Hippocampal formation (tissue), 2 donors: ENCODE measurements at regions not wholly inside any gene's neighbourhood (a gene's known extent, or its start where the extent isn't known, plus 50 kb on each side); places are given as distances from the start of the nearest gene placed in this dataset.
"Not testable (repeated sequence)": the region's sequence is repeated elsewhere in the genome, so short reads cannot be mapped to it uniquely, and the experiment has no call there.

ENCODE experiments used
- DNase-seq, 2 donors: peaks; one replicate each; lab custom pipeline; 2025; lab: John Stamatoyannopoulos, UW

DNA sequence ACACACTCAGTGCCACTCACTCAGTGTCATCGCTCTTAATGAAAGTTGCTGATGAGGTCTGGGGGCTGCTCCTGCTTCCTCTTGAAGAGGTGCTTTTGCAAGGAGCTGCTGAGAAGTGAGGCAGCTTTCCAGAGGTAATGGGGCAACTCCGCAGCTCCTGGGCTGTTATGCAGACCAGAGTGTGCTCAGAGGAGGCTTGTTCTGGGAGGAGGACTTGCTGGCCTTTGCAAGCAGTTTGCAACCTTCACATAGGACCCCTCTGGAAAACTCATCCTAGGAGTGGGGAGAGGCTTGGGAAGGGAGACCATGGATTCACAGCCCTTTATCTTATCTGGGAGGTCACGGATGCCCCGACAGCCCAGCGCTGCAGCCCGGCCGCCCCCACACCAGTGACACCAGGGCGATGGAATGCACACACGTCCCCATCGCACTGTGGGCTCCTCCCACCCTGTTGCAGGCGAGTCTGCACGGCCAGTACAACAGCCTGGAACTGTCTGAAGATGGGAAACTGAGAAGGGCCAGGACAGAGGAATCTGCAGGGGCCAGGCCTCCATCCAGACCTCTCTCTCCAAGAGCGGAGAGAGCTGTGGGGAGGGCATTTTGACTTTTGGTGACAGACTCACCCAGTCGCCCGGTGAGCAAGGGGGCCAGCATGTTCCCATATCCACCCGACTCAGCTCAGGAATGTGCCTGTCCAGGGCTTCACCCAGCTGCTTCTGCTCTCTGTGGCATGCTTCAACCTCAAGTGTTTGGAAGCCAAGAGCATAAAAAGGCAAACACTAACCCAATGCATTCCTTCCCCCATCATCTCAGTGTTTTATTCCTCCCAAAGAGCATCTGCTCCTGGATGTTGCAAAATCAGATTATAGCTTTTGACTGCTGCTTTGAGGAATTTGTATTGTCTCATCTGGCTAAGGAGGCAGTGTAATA, 78.6 kb upstream of the ZNF469 start:
- no peak for DNase-seq

DNA sequence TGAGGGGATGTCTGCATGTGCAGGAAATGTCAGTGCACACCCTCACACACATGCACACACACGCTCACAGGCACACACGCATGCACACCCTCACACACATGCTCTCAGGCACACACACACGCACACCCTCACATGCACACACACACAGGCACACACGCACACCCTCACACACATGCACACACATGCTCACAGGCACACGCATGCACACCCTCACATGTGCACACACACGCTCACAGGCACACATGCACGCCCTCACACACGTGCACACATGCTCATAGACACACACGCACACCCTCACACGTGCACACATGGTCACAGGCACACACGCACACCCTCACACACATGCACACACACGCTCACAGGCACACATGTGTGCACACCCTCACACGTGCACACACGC, 77.6 kb upstream of the ZNF469 start:
- DNase-seq = no peak

DNA sequence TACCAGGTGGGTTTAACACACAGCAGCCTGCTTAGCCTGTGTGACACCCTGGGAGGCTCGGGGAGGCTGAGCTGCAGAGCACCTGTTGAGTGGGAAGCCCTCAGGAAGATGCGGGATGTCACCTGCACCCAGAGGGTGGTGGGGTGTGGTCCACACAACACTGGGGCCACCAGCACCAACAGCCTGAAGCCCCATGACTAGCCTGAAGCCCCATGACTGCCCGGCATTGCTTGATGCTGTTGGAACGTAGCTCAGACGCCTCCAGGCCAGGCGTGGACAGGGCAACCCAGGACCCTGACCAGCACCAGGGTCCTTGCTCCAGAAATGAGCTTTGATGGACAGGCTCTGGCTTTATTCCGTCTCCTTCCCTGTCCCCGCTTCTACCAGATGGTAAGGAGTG, 76.3 kb upstream of the ZNF469 start:
- DNase-seq = no peak

DNA sequence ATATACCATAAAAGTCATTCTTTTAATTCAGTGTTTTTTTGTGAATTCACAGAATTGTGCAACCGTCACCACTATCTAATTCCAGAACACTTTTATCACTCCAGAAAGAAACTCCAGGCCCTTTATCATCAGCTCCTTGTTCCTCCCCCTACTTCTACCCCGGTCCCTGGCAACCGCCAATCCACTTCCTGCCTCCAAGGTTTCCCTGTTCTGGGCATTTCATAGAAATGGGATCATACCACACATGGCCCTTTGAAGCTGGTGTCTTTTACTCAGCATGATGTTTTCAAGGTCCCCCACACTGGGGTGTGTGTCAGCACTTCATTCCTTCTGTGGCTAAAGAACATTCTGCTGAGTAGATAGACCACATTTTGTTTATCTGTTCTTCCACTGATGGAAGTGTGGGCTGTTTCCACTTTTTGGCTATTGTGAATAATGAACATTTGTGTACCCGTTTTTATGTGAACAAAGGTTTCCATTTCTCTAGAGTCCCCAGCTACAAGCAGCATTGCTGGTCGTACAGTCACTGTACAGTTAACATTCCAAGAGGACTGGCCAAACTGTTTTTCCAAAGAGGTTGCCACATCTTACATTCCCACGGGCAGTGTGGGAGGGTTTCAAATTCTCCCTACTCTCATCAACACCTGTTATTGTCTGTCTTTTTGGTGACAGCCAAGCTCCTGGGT, 75.8 kb upstream of the ZNF469 start:
- DNase-seq = no peak

DNA sequence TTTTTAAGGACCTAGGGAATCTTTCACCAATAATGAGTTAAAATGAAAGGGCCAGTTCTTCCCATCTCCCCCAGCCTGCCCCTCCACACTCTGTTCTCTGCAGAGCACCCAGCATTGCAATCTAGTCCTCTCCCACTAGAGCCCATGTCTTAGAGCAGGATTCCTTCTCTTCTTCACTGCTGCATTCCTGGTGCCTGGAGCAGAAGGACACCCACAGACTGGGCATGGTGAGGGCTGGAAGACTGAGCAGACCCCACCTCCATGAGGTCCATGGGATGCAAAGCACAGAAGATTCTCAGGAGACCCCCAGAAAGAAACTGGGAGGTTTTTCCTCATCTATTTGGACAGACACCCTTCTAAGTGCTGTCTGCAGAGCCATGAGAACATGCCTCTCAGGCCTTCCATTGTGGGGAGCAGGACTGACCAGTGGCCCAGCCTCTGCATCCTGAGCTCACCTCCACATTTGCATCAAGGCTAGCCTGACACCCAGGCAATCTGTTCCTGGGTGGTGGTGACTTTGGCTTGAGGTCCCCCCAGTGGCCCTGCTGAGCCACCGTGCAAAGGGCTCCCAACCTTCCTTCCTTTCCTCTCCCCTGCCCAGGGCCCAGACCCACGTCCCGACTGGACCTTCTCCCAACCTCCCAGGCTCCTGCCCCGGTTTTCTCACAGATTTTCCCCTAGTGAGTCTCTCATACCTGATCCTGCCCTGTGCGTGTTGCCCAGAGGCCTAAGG, 74.2 kb upstream of the ZNF469 start:
- DNase-seq = no peak

DNA sequence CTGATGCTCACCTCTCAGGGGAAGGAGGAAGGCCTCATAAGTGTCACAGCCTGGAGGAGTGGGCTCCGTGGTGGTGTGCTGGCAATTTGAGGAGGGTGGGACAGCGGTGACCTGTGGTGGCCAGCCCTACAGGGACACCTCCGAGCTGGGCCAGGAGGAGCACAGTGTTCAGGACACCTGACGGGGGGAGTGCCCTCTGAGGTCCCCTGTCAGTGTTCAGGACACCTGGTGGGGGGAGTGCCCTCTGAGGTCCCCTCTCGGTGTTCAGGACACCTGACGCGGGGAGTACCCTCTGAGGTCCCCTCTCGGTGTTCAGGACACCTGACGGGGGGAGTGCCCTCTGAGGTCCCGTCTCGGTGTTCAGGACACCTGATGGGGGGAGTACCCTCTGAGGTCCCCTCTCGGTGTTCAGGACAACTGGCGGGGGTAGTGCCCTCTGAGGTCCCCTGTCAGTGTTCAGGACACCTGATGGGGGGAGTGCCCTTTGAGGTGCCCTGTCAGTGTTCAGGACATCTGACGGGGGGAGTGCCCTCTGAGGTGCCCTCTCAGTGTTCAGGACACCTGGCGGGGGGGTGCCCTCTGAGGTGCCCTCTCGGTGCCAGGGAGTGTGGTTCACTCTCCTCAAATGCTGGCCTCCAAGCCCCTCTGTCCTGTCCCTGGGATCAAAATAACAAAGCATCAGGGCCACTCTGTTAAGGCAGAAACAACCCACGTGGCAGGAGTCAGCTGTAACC, 73.4 kb upstream of the ZNF469 start:
- DNase-seq = no peak

DNA sequence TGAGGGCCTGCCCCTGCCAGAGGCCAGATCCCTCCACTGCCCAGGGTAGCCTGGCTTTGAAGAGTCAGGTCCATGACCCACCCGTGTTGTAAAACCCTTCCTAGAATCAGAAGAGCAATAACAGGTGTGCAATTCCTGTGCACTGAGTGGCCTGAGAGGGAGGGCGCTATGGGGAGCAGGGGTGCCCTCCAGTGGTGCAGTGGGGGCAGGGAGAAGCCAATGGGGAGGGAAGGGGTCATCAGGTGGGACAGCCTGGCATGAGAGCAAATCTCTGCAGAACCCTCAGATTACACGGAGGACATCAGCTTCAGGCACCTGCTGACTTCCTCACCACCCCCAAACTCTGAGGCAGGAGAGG, 72.9 kb upstream of the ZNF469 start:
- no peak for DNase-seq

DNA sequence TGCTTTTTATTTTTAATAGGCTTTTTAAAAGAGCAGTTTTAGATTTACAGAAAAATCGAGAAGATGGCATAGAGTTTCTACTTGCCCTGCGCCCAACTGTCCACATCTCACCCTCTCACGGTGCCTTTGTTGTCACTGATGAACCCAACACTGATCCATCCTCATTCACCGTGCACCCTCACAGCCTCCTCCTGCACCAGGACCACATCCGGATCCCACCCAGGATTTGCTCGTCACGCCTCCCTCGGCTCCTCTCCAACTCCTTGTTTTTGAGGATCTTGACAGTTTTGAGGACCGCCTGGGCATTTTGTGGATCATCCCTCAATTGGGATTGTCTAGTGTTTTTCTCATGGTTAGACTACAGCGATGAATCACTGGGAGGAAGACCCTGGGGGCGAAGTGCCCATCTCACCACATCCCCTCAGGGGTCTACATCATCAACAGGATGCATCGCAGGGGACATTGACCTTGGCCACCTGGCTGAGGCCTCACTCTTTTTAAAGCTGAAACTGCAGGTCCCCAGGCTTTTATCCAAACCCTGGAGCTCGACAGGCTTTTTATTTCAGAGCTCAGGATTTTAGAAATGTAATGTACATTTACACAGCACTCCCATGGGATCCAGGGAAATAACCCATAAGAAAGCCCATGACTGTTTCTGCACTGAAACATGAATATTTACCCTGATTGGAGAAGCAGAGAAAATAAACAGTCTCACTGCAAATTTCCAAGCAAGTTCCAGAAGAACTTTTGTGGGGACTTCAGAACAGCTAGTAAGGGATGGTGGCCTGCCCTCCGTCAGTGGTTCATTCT, 71.8 kb upstream of the ZNF469 start:
- no peak for DNase-seq

DNA sequence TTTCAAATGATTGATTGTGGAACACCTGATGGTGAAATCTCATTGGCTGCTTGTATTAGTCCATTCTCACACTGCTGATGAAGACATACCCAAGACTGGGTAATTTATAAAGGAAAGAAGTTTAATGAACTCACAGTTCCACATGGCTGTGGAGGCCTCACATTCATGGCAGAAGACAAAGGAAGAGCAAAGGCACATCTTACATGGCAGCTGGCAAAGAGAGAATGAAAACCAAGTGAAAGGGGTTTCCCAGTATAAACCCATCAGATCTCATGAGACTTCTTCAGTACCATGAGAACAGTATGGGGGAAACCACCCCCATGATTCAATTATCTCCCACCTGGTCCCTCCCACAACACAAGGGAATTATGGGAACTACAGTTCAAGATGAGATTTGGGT, 70.9 kb upstream of the ZNF469 start:
- not testable (repeated sequence) for DNase-seq

DNA sequence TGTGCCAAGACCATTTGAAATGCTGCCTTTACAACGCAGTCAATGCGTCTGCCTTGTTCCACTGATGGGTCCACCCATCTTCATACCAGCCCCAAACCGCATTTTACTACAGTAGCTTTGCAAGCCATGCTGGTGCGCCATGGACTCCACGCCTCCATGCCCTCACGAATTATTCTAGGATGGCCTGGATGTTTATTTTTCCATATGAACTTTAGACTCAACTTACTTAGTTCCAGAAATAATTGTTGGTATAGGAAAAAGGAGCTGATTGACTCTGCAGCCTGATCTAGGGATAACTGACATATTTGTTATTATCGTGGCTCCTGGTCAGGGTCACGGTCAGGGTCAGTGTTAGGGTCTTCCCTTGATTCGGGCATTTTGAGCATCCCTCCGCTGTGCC, 70.0 kb upstream of the ZNF469 start:
- no peak for DNase-seq

DNA sequence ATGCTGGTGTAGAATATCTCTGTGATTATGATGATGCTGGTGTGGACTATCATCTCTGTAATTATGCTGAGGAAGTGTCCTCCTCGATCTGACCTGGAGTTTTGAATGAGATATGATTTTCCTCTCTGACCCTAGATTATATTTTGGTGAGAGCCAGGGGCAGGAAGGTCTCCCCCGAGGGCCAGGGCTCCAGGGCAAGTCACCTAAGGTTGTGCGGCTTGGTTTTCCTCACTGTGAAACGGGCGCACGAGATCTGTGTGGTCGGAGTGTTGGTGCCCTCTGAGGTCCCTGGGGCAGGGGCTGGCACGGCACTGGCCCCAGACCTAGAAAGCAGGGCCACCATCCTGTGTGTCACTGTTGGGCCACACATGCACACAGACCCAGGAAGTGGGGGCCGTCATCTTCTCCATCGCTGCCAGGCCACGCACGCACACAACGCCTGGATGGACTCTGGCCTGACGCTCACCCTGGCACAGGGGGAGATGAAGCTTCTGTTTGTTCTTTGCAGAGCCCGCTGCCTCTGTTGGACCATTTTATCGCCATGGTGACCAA, 67.7 kb upstream of the ZNF469 start:
- DNase-seq = no peak

DNA sequence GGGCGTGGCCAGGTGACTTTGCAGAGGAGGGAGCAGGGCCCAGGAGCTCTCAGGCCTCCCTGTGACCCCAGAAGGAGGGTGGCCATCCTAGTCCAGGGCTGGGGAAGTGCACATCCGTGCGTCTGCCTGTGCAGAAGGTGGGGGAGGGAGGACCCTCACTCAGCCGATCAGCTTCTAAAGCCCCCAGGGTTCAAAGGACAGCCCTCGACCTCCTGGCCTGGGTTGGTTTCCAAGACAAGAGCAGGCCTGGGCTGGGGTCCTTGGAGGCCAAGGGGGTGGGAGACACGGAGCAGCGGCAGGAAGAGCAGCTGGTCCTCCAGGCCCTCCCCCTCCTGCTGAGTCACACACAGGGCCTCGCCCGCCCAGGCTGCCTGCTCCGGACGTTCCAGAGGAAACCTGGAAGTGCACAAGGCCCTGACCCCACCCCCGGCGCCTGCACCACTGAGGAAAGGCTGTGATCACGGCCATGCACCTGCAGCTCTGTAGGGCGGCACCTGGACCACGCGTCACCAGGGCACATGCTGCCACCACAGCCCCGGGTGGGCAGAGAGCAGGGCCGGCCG, 67.1 kb upstream of the ZNF469 start:
- no peak for DNase-seq

DNA sequence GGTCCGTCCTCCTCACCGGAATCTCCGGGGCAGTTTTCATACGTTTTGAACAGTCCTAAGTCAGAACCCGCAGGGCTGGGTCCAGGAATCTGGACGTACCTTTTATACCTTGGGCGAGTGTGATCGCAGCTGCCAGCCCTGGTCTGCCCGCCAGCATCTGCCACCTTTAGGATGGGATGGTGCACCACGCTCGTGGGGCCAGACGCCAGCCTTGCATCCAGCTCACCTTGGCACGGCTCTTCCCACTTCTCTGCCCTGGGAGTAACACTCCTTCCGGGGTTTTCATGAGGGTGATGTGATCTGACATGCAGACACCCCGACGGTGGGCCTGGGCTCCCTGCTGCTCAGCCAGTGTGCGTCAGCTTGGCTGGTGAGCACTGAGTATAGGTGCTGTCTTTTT, 66.6 kb upstream of the ZNF469 start:
- no peak for DNase-seq

DNA sequence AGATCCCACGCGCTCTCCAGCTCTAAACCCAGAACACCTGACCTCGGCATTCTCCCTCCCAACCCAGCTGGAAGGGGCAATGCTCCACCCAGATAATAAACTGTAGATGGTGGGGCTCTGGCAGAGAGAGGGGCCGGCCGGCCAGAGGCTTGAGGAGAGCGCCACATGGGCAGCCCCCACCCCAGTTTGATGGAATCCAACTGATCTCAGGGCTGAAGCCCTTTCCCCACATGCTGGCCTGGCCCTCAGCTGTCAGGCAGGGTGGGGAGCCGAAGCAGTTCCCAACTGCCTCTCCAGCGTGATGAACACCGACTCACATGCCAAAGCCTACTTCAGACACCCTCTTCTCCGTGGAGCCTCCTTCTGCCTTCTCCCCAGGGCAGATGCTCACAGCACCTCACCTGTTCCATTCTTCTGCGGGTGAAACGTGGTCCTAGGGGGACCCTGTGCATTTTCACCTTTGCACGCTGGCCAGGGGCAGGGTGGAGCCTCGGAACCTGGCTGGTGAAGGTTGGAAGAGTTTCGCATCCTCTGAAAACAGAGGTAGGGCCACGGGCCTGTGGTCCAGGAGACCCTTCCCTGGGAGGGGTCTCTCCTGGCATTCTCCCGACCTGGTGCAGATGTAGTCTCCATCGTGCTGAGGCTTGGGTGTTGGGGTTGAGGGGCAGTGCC, 65.7 kb upstream of the ZNF469 start:
- no peak for DNase-seq

DNA sequence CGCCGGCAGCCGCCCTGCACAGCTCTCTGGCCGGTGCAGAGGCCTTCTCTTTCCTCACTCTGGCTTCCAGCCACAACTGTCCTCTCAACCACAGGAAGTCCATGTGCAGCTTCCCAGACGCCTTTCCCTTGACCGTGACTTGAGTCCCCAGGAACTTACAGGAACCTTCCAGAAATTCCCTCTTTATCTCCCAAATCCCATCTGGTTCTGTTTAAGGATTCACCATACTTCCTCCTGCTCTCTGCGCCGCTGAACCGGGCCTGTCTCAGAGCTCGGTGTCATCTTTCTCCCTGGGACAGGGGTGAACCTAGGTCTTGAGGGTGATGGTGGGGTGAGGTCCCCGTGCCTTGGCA, 65.2 kb upstream of the ZNF469 start:
- no peak for DNase-seq

DNA sequence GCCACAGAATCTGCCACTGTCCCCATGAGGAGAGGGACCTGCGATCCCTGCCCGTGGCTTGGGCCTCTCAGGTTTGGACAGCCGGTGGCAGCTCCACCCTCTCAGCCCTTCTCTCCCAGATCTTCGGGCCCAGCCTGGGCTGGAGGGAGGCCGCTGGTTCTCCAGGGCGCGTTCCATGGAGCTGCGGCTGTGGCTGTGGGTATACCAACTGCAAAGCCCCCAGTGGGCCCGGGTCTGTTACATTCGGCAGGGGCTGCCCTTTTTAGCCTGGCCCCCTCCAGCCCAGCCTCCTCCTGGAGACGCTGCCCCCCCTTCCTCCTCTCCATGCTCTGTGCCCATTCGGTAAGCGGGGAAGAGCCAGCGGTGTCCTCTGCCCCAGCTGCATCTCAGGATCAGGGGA, 64.7 kb upstream of the ZNF469 start:
- DNase-seq = no peak

DNA sequence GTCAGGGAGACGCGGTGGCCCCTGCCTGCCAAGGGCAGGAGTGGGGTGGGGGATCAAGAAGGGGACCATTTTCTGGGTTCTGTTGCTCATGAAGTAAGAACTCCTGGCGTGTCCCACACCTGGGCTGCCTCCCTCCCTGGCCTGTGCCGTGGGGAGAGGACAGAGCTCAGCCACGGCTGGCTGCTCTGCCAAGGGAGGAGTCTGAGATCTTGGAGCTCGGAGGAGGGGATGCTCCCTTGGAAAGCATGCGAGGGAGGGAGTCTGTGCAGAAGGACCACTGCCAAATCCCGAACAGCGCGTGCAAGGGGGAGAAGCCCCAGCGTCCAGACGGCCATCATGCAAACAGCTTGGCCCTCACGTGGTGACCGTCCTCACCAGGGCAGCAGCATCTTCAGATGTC, 64.2 kb upstream of the ZNF469 start:
- DNase-seq = no peak

DNA sequence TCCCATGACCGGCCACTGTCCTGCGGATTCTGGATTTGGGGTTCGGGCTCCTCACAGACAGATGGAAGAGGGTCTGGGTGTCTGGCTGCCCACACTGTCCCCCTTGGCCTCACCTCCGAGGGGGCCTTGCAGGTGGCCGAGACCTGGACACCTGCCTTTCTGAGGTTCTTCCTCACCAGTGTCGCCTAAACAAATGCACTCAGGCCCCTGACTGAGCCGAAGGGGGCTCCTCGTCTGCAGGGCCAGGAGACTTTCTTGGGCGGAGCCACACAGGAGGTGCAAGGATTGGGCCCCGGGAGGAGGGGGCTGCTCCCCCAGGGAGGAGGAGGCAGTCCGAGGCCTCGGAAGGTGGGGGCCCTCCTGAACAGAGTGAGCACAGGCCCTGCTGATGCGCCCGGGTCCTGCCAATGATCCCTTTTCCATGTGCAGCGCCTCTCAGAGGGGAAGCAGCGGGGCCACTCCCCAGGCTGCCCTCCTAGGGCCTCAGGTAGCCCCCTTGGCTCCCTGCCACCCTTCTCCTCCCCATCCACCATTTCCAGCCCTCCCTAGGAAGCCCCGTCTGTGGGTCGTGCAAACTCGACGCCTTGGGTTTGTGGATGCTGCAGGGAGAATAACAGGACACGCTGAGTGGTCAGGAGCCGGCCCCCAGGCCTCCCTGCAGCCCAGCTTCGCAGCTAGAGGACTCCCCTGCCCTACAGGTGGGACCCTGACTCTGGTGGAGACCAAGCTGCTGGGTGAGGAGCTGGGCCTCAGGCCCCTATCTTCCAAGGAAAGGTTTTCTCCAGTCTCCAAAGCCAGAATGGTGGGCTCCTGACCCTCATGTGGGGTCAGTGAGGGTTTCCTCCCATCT, 63.4 kb upstream of the ZNF469 start:
- DNase-seq = no peak

DNA sequence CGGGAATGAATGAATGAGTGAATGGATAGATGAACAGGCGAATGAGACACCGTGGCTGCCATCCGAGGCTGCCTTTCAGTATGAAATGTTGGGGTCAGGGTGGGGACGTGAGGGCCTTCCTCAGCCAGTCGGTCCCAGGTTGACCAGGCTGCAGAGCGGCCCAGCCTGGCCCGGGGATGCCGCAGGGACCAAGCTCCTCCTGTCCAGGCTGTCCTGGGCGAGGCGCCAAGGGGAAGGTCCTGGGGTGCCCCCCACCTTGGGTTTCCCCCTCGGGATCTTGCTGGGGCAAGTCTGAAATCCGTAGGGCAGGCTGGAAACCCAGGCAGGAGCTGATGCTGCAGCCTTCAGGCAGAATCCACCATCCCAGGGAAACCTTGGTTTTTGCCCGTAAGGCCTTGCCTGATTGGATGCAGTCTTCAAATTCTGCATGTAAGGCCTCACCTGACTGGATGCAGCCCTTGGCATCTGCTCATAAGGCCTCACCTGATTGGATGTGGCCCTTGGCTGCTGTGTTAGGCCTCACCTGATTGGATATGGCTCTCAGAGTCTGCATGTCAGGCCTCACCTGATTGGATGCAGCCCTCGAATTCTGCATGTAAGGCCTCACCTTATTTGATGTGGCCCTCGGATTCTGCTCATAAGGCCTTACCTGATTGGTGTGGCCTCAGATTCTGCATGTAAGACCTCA, 61.7 kb upstream of the ZNF469 start:
- DNase-seq = no peak
